DMS114 treated with DMSO at 0.1 percent for 48 hours (cell line): ENCODE measurements at regions not wholly inside any gene's neighbourhood (a gene's known extent, or its start where the extent isn't known, plus 50 kb on each side); places are given as distances from the start of the nearest gene placed in this dataset.

Source experiments
- DNase-seq: peaks from one replicate; lab custom pipeline; 2025; ENCODE audit not compliant: unreplicated experiment; lab: John Stamatoyannopoulos, UW

GRCh38 chr3:6523043-6523442 is 337.9 kb upstream of the GRM7 start:
- no peak for DNase-seq

GRCh38 chr3:6524479-6524878 is 336.4 kb upstream of the GRM7 start:
- DNase-seq: no peak

- DNase-seq: no peak
Measured at GRCh38 chr3:6526321-6526720, 334.6 kb upstream of the GRM7 start.

- no peak for DNase-seq
Measured at GRCh38 chr3:6526861-6527260, 334.1 kb upstream of the GRM7 start.

GRCh38 chr3:6528951-6529350 is 332.0 kb upstream of the GRM7 start:
- DNase-seq: no peak

- no peak for DNase-seq
Measured at GRCh38 chr3:6531153-6531552, 329.8 kb upstream of the GRM7 start.

GRCh38 chr3:6532101-6532500 is 328.8 kb upstream of the GRM7 start:
- no peak for DNase-seq

GRCh38 chr3:6540981-6541380 is 319.9 kb upstream of the GRM7 start:
- no peak for DNase-seq

GRCh38 chr3:6542795-6543194 is 318.1 kb upstream of the GRM7 start:
- DNase-seq: no peak

GRCh38 chr3:6549296-6549695 is 311.6 kb upstream of the GRM7 start:
- DNase-seq: no peak

GRCh38 chr3:6551165-6551564 is 309.8 kb upstream of the GRM7 start:
- no peak for DNase-seq

GRCh38 chr3:6560259-6560658 is 300.7 kb upstream of the GRM7 start:
- no peak for DNase-seq

GRCh38 chr3:6567241-6567640 is 293.7 kb upstream of the GRM7 start:
- DNase-seq: no peak

- DNase-seq: no peak
Measured at GRCh38 chr3:6568999-6569493, 291.9 kb upstream of the GRM7 start.

GRCh38 chr3:6571448-6571847 is 289.5 kb upstream of the GRM7 start:
- no peak for DNase-seq

GRCh38 chr3:6577584-6577983 is 283.3 kb upstream of the GRM7 start:
- DNase-seq: no peak

GRCh38 chr3:6578526-6578925 is 282.4 kb upstream of the GRM7 start:
- no peak for DNase-seq

GRCh38 chr3:6580808-6581207 is 280.1 kb upstream of the GRM7 start:
- DNase-seq: no peak

- DNase-seq: no peak
Measured at GRCh38 chr3:6585360-6585759, 275.6 kb upstream of the GRM7 start.

GRCh38 chr3:6600237-6600636 is 260.7 kb upstream of the GRM7 start:
- DNase-seq: no peak

- no peak for DNase-seq
Measured at GRCh38 chr3:6601374-6601773, 259.5 kb upstream of the GRM7 start.

- DNase-seq: no peak
Measured at GRCh38 chr3:6602329-6602728, 258.6 kb upstream of the GRM7 start.

GRCh38 chr3:6605227-6605626 is 255.7 kb upstream of the GRM7 start:
- DNase-seq: no peak

GRCh38 chr3:6608843-6609242 is 252.1 kb upstream of the GRM7 start:
- DNase-seq: no peak
